Activated CD4-positive, alpha-beta T cell treated with anti-CD3 and anti-CD28 coated beads, Interleukin-2, amount 50 U/mL, for 48 hours (primary cell): ENCODE measurements at regions not wholly inside any gene's neighbourhood (a gene's known extent, or its start where the extent isn't known, plus 50 kb on each side); places are given as distances from the start of the nearest gene placed in this dataset.

Source experiments
- DNase-seq, 2 experiments: peaks; one replicate each; pipeline ENCODE4 v3.0.0-alpha.2; 2020

DNA sequence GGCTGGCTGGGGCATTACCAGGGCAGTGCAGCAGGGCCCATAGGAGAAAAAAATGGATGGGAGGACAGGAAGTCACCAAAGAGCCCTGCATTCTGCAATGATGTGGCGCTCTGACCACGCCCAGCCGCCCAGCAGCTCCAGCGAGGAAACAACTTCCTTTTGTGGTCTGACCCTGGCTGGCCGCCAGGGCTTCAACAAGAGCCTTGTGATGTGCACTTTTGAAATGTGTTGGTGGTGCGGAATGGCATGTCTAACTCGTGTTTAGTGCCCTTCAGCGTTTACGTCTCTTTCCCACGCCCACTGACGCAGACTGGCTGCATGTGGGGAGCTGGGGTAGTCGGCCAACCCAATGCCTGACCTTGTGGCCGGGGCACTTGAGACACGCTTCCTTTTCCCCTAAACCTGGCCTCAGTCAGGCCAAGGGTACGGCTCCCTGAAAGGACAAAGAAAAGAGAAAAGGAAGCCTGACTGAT is 81.9 kb upstream of the CTNNB1 start:
- DNase-seq: peak; percentile 87 to 91

GRCh38 chr3:41118461-41119390 is 80.6 kb upstream of the CTNNB1 start:
- DNase-seq: peak; percentile 3 to 9

GRCh38 chr3:41120460-41120859 is 78.8 kb upstream of the CTNNB1 start:
- DNase-seq: no peak

- no peak for DNase-seq
Measured at GRCh38 chr3:41125258-41125657, 74.0 kb upstream of the CTNNB1 start.

GRCh38 chr3:41126472-41126871 is 72.8 kb upstream of the CTNNB1 start:
- DNase-seq: no peak

- no peak for DNase-seq
Measured at GRCh38 chr3:41126961-41127360, 72.3 kb upstream of the CTNNB1 start.

GRCh38 chr3:41127414-41127813 is 71.9 kb upstream of the CTNNB1 start:
- DNase-seq: no peak

- no peak for DNase-seq
Measured at GRCh38 chr3:41129731-41130130, 69.6 kb upstream of the CTNNB1 start.

DNA sequence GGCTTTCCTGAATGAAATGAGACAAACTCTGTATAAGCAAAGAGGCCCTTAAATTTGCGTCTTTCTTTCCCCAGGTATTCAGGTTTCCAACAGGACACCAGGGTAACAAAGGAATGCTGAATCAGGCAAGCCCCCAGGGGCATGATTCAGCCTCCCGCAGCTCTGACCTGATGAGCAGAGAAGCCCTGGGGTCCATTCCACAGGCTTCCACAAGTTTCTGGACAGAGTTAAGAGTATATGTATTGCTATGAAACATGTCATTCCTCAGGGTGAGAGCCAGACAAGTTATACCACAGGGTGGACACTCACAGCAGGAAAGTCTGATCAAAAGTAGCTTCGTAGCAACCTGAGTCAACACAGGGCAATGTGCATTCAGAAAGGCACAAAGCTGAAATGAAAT is 68.1 kb upstream of the CTNNB1 start:
- no peak for DNase-seq

DNA sequence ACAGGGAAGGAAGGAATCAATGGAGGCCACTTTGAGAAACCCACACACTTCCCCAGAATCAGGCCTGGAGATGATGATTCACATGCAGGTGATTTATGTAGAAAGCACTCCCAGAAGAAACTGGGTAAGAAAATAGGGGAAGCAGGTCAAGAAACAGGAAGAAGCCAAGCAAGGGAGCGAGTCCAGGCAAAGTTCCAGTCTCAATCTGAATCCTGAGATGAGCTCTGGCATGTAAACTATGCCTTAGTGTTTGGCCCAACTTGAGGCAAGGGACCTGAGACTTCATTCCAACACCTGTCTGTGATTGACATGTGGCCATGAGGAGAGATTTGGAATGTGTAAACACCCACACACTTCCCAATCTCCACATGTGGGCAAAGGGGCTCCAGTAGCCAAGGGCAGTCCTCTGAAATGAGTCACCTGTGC is 61.6 kb upstream of the CTNNB1 start:
- DNase-seq: no peak

- DNase-seq: no peak
Measured at GRCh38 chr3:41138146-41138545, 61.2 kb upstream of the CTNNB1 start.

DNA sequence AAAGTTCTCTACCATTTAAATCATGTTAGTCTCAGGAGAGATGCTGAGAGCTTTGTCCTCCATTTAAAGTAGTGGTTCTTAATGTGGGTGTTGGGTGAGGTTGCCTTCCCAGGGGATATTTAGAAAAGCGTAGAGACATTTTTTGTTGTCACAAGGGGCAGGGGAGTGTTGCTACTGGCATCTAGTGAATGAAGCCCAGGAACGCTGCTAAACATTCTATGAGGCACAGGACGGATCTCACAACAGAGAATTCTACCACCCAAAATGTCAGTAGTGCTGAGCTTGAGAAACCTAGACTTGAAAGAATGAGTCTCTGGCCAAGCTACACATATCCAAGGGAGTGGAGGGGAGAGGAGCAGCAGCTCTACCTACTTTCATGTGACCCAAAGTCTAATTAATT is 60.7 kb upstream of the CTNNB1 start:
- no peak for DNase-seq

- DNase-seq: no peak
Measured at GRCh38 chr3:41140242-41140641, 59.1 kb upstream of the CTNNB1 start.

- DNase-seq: no peak
Measured at GRCh38 chr3:41141433-41142167, 57.7 kb upstream of the CTNNB1 start.

DNA sequence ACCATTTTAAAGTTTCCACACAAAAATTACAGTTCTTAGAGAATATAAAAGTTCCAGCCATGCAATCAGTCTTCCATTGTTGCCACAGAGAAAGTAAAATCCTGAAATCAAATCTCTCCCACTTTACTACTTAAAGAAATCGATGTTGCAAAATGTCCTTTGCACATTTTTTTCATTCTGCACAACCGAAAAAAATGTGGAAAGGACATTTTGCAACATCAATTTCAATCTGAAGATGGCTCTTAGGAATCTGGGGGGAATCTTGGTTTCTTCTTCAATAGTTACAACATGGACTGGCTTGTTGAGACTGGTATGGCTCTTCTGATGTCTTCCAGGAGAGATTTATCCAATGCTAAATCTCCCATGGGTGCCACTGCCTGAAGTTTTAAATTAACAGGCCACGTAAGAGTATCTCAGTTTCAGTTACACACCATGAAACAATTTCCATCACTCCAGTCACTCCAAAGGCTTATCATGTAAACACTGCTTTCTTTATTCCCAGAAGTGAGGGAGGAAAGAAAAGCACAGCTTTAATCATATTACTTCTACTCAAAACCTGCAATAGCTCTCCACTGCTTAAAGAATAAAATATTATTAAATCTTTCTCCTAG is 55.8 kb upstream of the CTNNB1 start:
- DNase-seq: no peak

- no peak for DNase-seq
Measured at GRCh38 chr3:41144631-41145030, 54.7 kb upstream of the CTNNB1 start.

DNA sequence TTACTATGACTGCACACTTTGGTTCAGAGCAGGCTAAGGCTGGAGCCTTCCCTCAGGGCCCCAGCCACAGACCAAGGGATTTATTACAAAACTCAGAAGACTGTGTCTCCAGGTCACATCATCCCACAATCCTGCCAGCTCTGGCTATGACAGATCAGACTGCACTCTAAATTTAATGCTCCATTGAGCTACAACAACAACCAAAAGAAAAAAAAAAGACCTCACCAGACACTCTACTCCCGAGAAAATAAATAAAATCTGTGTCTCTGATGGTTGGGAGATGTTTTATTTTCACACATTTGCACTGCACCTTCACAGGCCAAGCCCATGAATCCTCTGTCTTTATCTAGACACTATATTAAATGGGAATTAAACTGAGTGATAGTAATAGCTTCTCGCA is 50.8 kb upstream of the CTNNB1 start:
- no peak for DNase-seq

GRCh38 chr3:41148901-41149300 is 50.4 kb upstream of the CTNNB1 start:
- no peak for DNase-seq
